Tibial nerve (tissue), 4 donors: ENCODE measurements at regions not wholly inside any gene's neighbourhood (a gene's known extent, or its start where the extent isn't known, plus 50 kb on each side); places are given as distances from the start of the nearest gene placed in this dataset.

Source experiments
- DNase-seq, 2 donors: peaks; one replicate each; pipeline ENCODE4 v3.0.0-alpha.2; 2019; ENCODE audit warnings: low spot score in 2 of 2
- H3K27ac ChIP-seq, 4 donors: fragments of 200-600 bp; sonication (generic) in 3 of 4; one replicate each; pipeline ENCODE4 v1.5.1; 2017 to 2019; ENCODE audit warnings: mild to moderate bottlenecking in 1 of 4
- H3K27me3 ChIP-seq, 2 donors: fragments of 200-600 bp; sonication (generic) in 1 of 2; one replicate each; pipeline versions ENCODE4 v1.5.1 to v1.6.0; 2017 to 2019
- H3K36me3 ChIP-seq, 3 donors: fragments of 200-600 bp; sonication (generic); one replicate each; pipeline ENCODE4 v1.5.1; 2018 to 2019
- H3K4me1 ChIP-seq, 4 donors: fragments of 200-600 bp; sonication (generic) in 3 of 4; one replicate each; pipeline ENCODE4 v1.5.1; 2017 to 2019
- H3K4me3 ChIP-seq, 4 donors: fragments of 200-600 bp; sonication (generic) in 3 of 4; one replicate each; pipeline ENCODE4 v1.5.1; 2017 to 2019; ENCODE audit warnings: mild to moderate bottlenecking in 1 of 4, moderate library complexity in 1 of 4
- H3K9me3 ChIP-seq, 4 donors: fragments of 200-600 bp; sonication (generic) in 3 of 4; one replicate each; pipeline ENCODE4 v1.5.1; 2017 to 2019
- EP300 ChIP-seq, 2 donors: sonication (generic); formaldehyde crosslinking; IDR thresholded peaks; one replicate each; pipeline ENCODE4 v1.6.1; 2017; ENCODE audit warnings: antibody characterized with exemption in 2 of 2, mild to moderate bottlenecking in 1 of 2
- POLR2A ChIP-seq, 2 donors: fragments of 450-650 bp; IDR thresholded peaks; one replicate each; pipeline ENCODE4 v1.6.1; 2017; ENCODE audit warnings: antibody characterized with exemption in 2 of 2, mild to moderate bottlenecking in 2 of 2, moderate library complexity in 2 of 2
- WGBS, 2 donors: methylation state at CpG; one replicate each; pipeline ENCODE4 v1.1.5; 2018; 5-methylcytosine and 5-hydroxymethylcytosine counted together
- TF ChIP-seq, protein P1 (sequence below), 5 experiments: fragments of 200-600 bp in 3 of 5; fragments of 450-650 bp in 2 of 5; sonication (generic) in 3 of 5; IDR thresholded peaks; one replicate each; pipeline ENCODE4 v1.5.1; 2016 to 2019; ENCODE audit warnings: antibody characterized with exemption in 5 of 5, mild to moderate bottlenecking in 3 of 5, moderate library complexity in 2 of 5

DNA sequence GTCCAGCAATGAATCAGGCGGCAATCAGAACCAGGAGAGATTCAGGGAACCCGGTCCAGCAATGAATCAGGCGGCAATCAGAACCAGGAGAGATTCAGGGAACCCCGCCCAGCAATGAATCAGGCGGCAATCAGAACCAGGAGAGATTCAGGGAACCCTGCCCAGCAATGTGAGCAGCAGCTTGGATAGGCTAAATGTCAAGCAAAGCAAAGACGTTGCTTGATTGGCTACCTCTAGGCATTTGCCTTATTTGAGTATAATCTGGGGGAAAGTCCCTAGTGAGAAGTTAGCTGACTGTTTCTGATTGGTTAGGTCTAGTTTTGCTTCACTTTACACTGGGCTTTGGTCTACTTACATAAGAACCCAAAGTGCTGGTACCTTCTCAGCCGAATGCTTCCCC, 1212.2 kb upstream of the TENM3 start:
- Histone ChIP-seq H3K4me3 (no peak overlapping the region), H3K27ac (peak overlapping the region in 1 of 4 donors; percentile 9), H3K9me3 (no peaks in the 10 kb centered on the region), H3K4me1 (no peaks in the 10 kb centered on the region), H3K36me3 (no peaks in the 10 kb centered on the region), H3K27me3 (no peaks in the 10 kb centered on the region)
- no peak for TF ChIP-seq POLR2A (IDR thresholded peaks at IDR 0.05)
- no peak for TF ChIP-seq EP300 (IDR thresholded peaks at IDR 0.05)
- TF ChIP-seq, protein P1, sequence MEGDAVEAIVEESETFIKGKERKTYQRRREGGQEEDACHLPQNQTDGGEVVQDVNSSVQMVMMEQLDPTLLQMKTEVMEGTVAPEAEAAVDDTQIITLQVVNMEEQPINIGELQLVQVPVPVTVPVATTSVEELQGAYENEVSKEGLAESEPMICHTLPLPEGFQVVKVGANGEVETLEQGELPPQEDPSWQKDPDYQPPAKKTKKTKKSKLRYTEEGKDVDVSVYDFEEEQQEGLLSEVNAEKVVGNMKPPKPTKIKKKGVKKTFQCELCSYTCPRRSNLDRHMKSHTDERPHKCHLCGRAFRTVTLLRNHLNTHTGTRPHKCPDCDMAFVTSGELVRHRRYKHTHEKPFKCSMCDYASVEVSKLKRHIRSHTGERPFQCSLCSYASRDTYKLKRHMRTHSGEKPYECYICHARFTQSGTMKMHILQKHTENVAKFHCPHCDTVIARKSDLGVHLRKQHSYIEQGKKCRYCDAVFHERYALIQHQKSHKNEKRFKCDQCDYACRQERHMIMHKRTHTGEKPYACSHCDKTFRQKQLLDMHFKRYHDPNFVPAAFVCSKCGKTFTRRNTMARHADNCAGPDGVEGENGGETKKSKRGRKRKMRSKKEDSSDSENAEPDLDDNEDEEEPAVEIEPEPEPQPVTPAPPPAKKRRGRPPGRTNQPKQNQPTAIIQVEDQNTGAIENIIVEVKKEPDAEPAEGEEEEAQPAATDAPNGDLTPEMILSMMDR (IDR thresholded peaks at IDR 0.05) = no peak
- WGBS, 2 donors = 86 to 90% methylated on average over 7 of the region's 7 CpGs
- no peak for DNase-seq

GRCh38 chr4:181043486-181043885, 1199.7 kb upstream of the TENM3 start:
- H3K36me3 ChIP-seq = no peaks in the 10 kb centered on the region
- peaks cover 0 to 9% (median 0%) of the 10 kb centered on the region in 4 donors for H3K9me3 ChIP-seq
- H3K4me3 ChIP-seq = no peak overlapping the region
- WGBS, 2 donors = 76 to 81% methylated on average over 4 of the region's 4 CpGs
- no peak for DNase-seq
- H3K27me3 ChIP-seq = no peaks in the 10 kb centered on the region
- H3K4me1 ChIP-seq = no peaks in the 10 kb centered on the region
- H3K27ac ChIP-seq = no peak overlapping the region
- no peak for TF ChIP-seq POLR2A (IDR thresholded peaks at IDR 0.05)
- TF ChIP-seq, protein P1 (IDR thresholded peaks at IDR 0.05) = no peak
- no peak for TF ChIP-seq EP300 (IDR thresholded peaks at IDR 0.05)

DNA sequence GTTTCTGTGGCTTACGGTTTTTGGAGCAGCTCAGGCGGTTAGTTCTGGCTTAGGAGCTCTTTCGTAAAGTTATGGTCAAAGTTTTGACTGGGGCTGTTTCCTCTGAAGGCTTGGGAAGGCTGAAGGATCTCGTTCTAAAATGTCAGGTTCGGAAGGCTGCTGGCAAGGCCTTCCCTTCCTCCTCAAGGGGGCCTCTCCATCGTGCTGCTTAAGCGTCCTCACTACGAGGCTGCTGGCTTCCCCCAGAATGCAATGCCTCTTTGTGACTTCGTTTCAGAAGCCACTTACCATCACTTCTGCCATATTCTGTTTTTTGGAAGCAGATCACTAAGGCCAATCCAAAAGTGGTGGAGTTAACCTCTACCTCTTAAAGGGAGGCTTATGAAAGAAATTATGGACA, 1196.4 kb upstream of the TENM3 start:
- no peaks in the 10 kb centered on the region for H3K27me3 ChIP-seq
- H3K36me3 ChIP-seq = no peaks in the 10 kb centered on the region
- DNase-seq = no peak
- H3K27ac ChIP-seq = no peak overlapping the region
- WGBS, 2 donors = 83 to 91% methylated on average over 9 of the region's 9 CpGs
- no peaks in the 10 kb centered on the region for H3K4me1 ChIP-seq
- H3K4me3 ChIP-seq = no peak overlapping the region
- H3K9me3 ChIP-seq = peaks cover 0 to 2% (median 0%) of the 10 kb centered on the region in 4 donors
- TF ChIP-seq POLR2A (IDR thresholded peaks at IDR 0.05) (no peak), EP300 (IDR thresholded peaks at IDR 0.05) (no peak)
- TF ChIP-seq, protein P1 (IDR thresholded peaks at IDR 0.05) = no peak

- Histone ChIP-seq H3K4me3 (no peak overlapping the region), H3K27ac (no peak overlapping the region), H3K9me3 (no peaks in the 10 kb centered on the region), H3K27me3 (no peaks in the 10 kb centered on the region), H3K4me1 (no peaks in the 10 kb centered on the region), H3K36me3 (no peaks in the 10 kb centered on the region)
- DNase-seq = no peak
- TF ChIP-seq POLR2A (IDR thresholded peaks at IDR 0.05) = no peak
These were observed 1191.3 kb upstream of the TENM3 start for GRCh38 chr4:181051931-181052330.

GRCh38 chr4:181061787-181062186, 1181.4 kb upstream of the TENM3 start:
- Histone ChIP-seq H3K36me3 (no peaks in the 10 kb centered on the region), H3K9me3 (no peaks in the 10 kb centered on the region), H3K27ac (no peak overlapping the region), H3K4me3 (no peak overlapping the region), H3K27me3 (no peaks in the 10 kb centered on the region), H3K4me1 (no peaks in the 10 kb centered on the region)
- TF ChIP-seq POLR2A (IDR thresholded peaks at IDR 0.05) = no peak
- TF ChIP-seq, protein P1 (IDR thresholded peaks at IDR 0.05) = no peak
- no peak for TF ChIP-seq EP300 (IDR thresholded peaks at IDR 0.05)
- no peak for DNase-seq
- WGBS, 2 donors = 60 to 64% methylated on average over 1 of the region's 1 CpG

- Histone ChIP-seq H3K9me3 (no peaks in the 10 kb centered on the region), H3K4me3 (no peak overlapping the region), H3K27me3 (no peaks in the 10 kb centered on the region), H3K27ac (no peak overlapping the region), H3K36me3 (no peaks in the 10 kb centered on the region), H3K4me1 (no peaks in the 10 kb centered on the region)
- TF ChIP-seq EP300 (IDR thresholded peaks at IDR 0.05) = no peak
- TF ChIP-seq, protein P1 (IDR thresholded peaks at IDR 0.05) = no peak
- no peak for TF ChIP-seq POLR2A (IDR thresholded peaks at IDR 0.05)
- DNase-seq = no peak
- WGBS, 2 donors = 64 to 67% methylated on average over 3 of the region's 3 CpGs
These were observed 1180.0 kb upstream of the TENM3 start for GRCh38 chr4:181063212-181063611.
